Choroid plexus epithelial cell (primary cell): ENCODE measurements at regions not wholly inside any gene's neighbourhood (a gene's known extent, or its start where the extent isn't known, plus 50 kb on each side); places are given as distances from the start of the nearest gene placed in this dataset.

Experiments used
- DNase-seq: peaks from one replicate; pipeline ENCODE4 v3.0.0-alpha.2; 2010; ENCODE audit warnings: low read depth
- H3K4me3 ChIP-seq: 2 replicates; pipeline ENCODE4 v1.5.1; 2011; ENCODE audit warnings: low read depth, mild to moderate bottlenecking, control low read depth, low read length, moderate library complexity
- TF ChIP-seq, protein P1 (sequence below): conservative IDR thresholded peaks from 2 replicates; pipeline ENCODE4 v1.5.1; 2011; ENCODE audit warnings: low read depth, mild to moderate bottlenecking, control low read depth, inconsistent platforms, low read length, moderate library complexity

DNA sequence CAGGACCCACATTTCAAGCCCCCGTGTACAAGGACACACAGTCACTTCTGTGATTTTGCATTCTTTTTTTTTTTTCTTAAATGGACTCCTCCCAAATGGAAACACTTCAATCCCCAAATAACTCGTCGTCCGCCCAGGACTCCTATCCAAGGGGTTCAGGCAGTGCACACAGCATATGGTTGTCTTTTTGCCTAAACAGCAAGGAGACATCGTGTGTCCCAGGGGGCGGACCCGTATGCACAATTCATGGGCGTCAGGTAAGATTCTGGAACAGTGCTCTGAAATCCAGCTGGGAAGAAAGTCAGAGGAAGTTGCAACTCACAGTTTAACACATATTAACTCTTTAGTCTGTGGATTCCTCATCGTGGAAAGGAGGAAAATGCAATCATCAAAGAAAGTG, 231.3 kb downstream of the SHOX start:
- no peak overlapping the region for H3K4me3 ChIP-seq
- DNase-seq, result no peak
- TF ChIP-seq, protein P1, sequence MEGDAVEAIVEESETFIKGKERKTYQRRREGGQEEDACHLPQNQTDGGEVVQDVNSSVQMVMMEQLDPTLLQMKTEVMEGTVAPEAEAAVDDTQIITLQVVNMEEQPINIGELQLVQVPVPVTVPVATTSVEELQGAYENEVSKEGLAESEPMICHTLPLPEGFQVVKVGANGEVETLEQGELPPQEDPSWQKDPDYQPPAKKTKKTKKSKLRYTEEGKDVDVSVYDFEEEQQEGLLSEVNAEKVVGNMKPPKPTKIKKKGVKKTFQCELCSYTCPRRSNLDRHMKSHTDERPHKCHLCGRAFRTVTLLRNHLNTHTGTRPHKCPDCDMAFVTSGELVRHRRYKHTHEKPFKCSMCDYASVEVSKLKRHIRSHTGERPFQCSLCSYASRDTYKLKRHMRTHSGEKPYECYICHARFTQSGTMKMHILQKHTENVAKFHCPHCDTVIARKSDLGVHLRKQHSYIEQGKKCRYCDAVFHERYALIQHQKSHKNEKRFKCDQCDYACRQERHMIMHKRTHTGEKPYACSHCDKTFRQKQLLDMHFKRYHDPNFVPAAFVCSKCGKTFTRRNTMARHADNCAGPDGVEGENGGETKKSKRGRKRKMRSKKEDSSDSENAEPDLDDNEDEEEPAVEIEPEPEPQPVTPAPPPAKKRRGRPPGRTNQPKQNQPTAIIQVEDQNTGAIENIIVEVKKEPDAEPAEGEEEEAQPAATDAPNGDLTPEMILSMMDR, result no peak

DNA sequence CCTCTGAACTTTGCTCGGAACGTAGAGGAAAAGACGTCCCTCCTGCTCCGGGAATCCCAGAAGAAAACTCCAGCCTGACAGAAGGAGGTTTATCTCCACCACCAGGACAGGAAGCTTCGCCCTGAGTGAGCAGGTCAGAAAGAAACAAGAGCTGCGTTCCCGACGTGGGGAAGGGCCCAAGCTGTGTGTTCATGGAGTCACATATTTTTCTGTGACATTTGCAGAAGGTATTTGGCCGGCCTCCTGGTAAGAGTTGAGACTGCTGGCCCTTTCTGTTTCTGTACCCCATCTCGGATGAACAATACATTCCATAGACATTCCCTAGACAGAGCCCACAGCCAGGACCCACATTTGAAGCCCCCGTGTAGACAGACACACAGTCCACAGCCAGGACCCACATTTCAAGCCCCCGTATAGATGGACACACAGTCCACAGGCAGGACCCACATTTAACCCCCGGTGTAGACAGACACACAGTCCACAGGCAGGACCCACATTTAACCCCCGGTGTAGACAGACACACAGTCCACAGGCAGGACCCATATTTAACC, 230.8 kb downstream of the SHOX start:
- DNase-seq, result peak; percentile 30
- H3K4me3 ChIP-seq, result no peak overlapping the region

DNA sequence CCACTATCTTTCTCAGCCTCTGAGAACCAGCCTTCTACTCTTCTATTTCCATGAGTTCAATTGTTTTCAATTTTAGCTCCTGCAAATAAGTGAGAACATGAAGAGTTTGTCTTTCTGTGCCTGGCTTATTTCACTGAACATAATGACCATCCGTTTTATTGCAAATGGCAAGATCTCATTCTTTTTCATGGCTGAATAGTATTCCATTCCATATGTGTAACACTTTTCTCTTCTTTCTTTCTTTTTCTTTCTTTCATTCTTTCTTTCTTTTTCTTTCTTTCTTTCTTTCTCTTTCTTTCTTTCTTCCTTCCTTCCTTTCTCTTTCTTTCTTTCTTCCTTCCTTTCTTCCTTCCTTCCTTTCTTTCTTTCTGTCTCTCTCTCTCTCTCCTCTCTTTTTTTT, 228.7 kb downstream of the SHOX start:
- TF ChIP-seq, protein P1, result no peak
- DNase-seq, result no peak
- no peak overlapping the region for H3K4me3 ChIP-seq

More for the DNA sequence above, 230.8 kb downstream of the SHOX start:
- TF ChIP-seq, protein P1, result no peak

DNA sequence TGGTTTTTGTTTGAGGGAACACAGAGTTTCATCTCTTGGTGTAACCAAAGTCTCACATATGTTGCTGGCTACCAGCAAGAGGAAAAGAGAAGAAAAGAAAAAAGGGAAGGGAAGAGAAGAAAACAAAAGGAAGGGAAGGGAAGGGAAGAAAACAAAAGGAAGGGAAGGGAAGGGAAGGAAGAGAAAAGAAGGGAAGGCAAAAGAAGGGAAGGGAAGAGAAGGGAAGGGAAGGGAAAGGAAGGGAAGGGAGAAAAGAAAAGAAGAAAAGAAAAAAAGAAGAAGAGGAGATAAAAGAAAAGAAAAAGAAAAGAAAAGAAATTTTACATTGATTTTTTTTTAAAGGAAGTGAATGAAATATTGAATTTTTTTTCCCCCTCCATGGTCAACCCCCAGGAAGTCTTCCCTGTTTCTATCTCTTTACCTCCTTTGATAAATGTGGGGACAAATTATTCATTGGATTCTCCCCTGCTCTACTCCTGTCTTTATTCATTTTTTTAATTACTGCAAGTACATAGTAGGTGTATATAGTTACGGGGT, 228.0 kb downstream of the SHOX start:
- TF ChIP-seq, protein P1, result no peak
- DNase-seq, result no peak
- H3K4me3 ChIP-seq, result no peak overlapping the region

DNA sequence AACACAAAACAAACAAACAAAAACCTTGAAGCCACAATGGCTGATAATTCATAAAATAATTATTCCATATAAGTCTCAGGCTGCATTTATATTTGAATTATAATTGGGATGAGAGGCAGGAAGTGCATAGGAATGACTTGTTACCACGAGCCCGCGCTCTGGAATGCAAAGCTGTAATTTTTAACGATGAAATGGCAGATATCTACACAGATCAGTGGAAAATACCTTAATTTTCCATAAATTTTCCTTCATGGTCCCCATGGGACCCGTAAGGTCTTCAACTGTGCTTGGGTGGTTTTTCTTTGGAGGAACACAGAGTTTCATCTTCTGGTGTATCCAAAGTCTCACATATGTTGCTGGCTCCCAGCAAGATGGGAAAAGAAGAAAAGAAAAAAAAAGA, 226.8 kb downstream of the SHOX start:
- DNase-seq, result no peak
- no peak overlapping the region for H3K4me3 ChIP-seq
- TF ChIP-seq, protein P1, result no peak

GRCh38 chrX:856566-857290, 226.1 kb downstream of the SHOX start:
- no peak overlapping the region for H3K4me3 ChIP-seq
- TF ChIP-seq, protein P1, result no peak
- no peak for DNase-seq

DNA sequence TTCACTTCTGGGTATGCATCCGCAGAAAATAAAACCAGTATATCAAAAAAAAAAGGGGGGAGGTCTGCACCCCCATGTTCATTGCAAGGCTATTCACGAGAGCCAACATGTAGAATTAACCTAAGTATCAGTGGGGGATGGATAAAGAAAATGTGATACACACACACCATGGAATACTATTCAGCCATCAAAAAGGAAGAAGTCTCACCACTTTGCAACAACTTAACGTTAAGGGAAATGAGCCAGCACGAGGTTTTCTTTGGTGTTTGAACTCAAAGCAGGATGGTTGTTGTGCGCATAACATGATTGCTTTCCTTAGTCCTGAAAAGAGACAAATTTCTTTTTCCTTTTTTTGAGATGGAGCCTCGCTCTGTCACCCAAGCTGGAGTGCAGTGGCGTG, 222.7 kb downstream of the SHOX start:
- TF ChIP-seq, protein P1, result no peak
- no peak for DNase-seq
- no peak overlapping the region for H3K4me3 ChIP-seq
